GM12873 (cell line): ENCODE measurements at regions not wholly inside any gene's neighbourhood (a gene's known extent, or its start where the extent isn't known, plus 50 kb on each side); places are given as distances from the start of the nearest gene placed in this dataset.

Experiments
- CTCF ChIP-seq: IDR thresholded peaks from 2 replicates; pipeline ENCODE4 v1.5.1; 2012; ENCODE audit warnings: low read depth, mild to moderate bottlenecking, moderate library complexity, low read length, control low read depth; ENCODE audit not compliant: insufficient read depth; ENCODE audit errors: missing control alignments

GRCh38 chr5:19018822-19019221, 969.2 kb downstream of the CDH18 start:
- no peak for TF ChIP-seq CTCF

DNA sequence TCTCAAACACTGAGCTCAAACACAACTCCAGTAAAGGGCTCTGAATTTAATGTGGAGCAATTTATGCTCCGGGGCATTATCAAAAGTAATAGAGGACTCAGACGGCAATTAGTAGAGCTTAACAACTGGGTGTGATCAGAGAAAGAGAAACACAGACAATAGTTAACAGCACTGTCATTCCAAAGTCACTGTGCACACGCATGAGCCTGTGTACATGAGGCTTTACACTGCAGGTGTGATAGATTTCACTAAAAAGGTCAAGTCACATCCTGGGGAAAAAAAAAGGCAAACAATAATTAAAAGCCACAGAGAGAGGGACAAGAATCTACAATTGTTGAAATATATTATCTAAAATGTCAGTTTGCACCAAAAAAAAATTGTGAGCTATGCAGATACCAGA, 956.5 kb downstream of the CDH18 start:
- TF ChIP-seq CTCF: no peak

- TF ChIP-seq CTCF: no peak
These were observed 952.2 kb downstream of the CDH18 start for GRCh38 chr5:19035816-19036215.

GRCh38 chr5:19042106-19042505, 945.9 kb downstream of the CDH18 start:
- no peak for TF ChIP-seq CTCF

GRCh38 chr5:19044311-19044710, 943.7 kb downstream of the CDH18 start:
- no peak for TF ChIP-seq CTCF

DNA sequence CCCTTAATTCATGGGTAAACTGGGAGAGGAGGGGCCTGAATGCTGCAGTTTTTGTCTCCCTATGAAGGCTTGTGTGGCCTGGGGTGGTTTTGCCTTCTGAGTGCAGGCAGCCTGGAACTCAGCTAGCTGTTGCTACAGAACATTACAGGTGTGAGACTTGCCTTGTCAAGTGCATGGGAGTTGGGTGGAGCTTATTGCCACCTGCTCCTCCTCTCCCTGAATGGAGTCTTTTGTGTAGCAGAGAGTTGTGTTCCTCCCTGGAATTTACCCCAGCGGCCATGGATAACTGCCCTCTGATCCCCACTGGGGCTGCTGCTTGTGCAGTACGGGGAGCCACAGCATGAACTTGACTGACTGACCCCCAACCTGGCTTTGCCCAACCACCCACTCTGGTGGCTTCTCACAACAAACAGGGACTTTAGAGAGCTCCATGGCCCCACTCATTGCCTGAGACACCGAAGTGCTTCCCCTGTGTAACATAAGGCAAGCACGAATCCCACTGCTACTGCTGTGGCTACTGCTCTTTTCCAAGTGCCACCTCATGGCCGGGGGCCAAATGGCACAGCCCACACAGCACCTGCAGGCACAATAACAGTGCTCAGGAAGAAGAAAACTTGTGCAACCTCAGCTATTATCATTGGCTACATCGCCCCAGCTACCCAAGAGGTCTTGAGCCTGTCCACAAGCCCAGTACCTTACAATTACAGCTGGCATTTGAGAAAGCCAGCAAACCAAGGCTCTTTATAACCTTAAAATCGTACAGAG, 942.9 kb downstream of the CDH18 start:
- no peak for TF ChIP-seq CTCF

DNA sequence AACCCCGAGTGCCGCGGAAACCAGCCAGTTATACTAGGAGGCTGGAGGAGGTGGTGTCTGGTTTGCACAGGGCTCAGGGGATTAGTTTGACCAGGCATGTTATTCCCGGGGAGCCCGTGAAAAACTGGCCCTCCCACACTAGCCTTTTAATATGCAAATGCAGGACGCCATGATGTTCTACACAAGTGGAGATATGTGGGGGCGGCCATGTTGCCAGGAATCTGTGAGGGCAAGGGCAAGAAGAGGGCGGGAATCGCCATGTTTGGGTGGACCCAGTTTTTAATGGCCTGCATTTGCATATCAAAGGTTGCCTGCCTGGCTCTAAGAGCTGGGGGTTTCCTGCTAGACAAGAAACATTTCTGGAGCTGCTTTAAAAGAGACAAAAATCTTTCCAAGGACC, 940.7 kb downstream of the CDH18 start:
- TF ChIP-seq CTCF: no peak
